ENCODE measurements at regions not wholly inside any gene's neighbourhood (a gene's known extent, or its start where the extent isn't known, plus 50 kb on each side); places are given as distances from the start of the nearest gene placed in this dataset.

DNA sequence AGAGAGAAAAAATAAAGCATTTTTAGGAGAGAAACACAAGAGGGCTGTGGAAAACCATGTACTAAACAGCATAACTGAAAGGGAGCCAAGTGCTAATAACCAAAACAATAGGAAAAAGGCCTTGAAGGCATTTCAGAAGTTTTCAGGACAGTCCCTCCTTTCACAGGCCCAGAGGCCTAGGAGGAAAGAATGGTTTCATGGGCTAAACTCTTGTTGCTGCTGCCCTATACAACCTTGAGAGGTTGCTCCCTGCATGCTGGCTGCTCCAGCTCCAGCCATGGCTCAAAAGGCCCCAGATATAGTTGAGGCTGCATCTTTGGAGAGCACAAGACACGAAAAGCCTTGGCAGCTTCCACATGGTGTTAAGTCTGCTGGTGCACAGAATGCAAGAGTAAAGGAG is 267.4 kb upstream of the LRP1B start:
- peaks cover 2 to 18% (median 14%) of the 10 kb centered on the region in 7 donors for H3K9me3 Mint-ChIP-seq
- no peaks in the 10 kb centered on the region for H3K36me3 Mint-ChIP-seq
- Histone ChIP-seq H3K79me2 (ENCODE audit: insufficient read depth, low read length) (no peaks in the 10 kb centered on the region), H2AFZ (ENCODE audit: insufficient read depth, low read depth, low read length, poor library complexity, severe bottlenecking) (no peak overlapping the region), H3K4me2 (replicated peaks; ENCODE audit: extremely low read depth, low read length, poor library complexity, severe bottlenecking) (no peak overlapping the region), H3K4me1 (ENCODE audit: control insufficient read depth in 1 of 2, insufficient read depth in 2 of 2, low read length in 2 of 2) (no peaks in the 10 kb centered on the region), H3K9me3 (replicated peaks in 1 of 2; ENCODE audit: control insufficient read depth in 1 of 2, insufficient read depth in 1 of 2, low read length in 2 of 2) (peaks cover 25 to 26% of the 10 kb centered on the region in 2 donors), H4K20me1 (ENCODE audit: insufficient read depth, low read length) (no peaks in the 10 kb centered on the region), H3K4me3 (replicated peaks in 1 of 3; ENCODE audit: low read depth in 2 of 3, low read length in 3 of 3) (no peak overlapping the region), H3K9ac (ENCODE audit: insufficient read depth, low read length, poor library complexity, severe bottlenecking) (no peak overlapping the region), H3K27ac (ENCODE audit: low read depth in 1 of 2, low read length in 2 of 2) (no peak overlapping the region), H3K36me3 (replicated peaks in 1 of 2; ENCODE audit: control insufficient read depth in 1 of 2, insufficient read depth in 2 of 2, low read length in 2 of 2) (no peaks in the 10 kb centered on the region), H3K27me3 (ENCODE audit: control insufficient read depth in 2 of 2, insufficient read depth in 2 of 2, low read length in 2 of 2) (no peaks in the 10 kb centered on the region)
- TF ChIP-seq, protein P1, sequence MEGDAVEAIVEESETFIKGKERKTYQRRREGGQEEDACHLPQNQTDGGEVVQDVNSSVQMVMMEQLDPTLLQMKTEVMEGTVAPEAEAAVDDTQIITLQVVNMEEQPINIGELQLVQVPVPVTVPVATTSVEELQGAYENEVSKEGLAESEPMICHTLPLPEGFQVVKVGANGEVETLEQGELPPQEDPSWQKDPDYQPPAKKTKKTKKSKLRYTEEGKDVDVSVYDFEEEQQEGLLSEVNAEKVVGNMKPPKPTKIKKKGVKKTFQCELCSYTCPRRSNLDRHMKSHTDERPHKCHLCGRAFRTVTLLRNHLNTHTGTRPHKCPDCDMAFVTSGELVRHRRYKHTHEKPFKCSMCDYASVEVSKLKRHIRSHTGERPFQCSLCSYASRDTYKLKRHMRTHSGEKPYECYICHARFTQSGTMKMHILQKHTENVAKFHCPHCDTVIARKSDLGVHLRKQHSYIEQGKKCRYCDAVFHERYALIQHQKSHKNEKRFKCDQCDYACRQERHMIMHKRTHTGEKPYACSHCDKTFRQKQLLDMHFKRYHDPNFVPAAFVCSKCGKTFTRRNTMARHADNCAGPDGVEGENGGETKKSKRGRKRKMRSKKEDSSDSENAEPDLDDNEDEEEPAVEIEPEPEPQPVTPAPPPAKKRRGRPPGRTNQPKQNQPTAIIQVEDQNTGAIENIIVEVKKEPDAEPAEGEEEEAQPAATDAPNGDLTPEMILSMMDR (IDR thresholded peaks at IDR 0.05): no peak
- intact Hi-C loops (cut with micrococcal nuclease): no loop called here
- no peaks in the 10 kb centered on the region for H3K4me1 Mint-ChIP-seq
- peak overlapping the region in 1 of 7 donors; percentile 30 for H3K27ac Mint-ChIP-seq
- H3K27me3 Mint-ChIP-seq (ENCODE audit: low read depth in 3 of 3): no peaks in the 10 kb centered on the region
- no peak overlapping the region for H3K4me3 Mint-ChIP-seq
- 89% methylated on average over 1 of the region's 1 CpG for WGBS (ENCODE audit: insufficient coverage)
- no peak for DNase-seq

DNA sequence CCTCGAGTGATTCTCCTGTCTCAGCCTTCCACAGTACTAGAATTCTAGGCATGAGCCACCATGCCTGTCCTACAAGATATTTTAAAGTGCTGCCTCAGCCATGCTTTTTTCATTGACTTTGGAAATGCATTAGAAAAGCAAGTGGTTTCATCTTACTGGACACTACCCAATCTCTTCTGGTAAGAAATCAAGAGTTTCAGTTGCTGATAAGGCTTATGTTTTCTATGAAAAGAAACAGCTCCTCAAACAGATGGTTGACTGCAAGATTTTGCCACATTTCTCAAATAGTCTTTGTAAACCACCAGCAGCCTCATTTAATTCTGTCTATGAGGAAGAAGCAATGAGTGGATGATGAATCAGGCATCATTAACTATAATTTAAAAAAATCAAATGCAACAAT is 264.5 kb upstream of the LRP1B start:
- Mint-ChIP-seq H3K27me3 (ENCODE audit: low read depth in 3 of 3) (no peaks in the 10 kb centered on the region), H3K27ac (no peak overlapping the region), H3K9me3 (peaks cover 0 to 11% (median 9%) of the 10 kb centered on the region in 7 donors), H3K36me3 (no peaks in the 10 kb centered on the region), H3K4me3 (no peak overlapping the region), H3K4me1 (no peaks in the 10 kb centered on the region)
- Histone ChIP-seq H3K36me3 (replicated peaks in 1 of 2; ENCODE audit: control insufficient read depth in 1 of 2, insufficient read depth in 2 of 2, low read length in 2 of 2) (no peaks in the 10 kb centered on the region), H3K9ac (ENCODE audit: insufficient read depth, low read length, poor library complexity, severe bottlenecking) (no peak overlapping the region), H4K20me1 (ENCODE audit: insufficient read depth, low read length) (no peaks in the 10 kb centered on the region), H3K4me3 (replicated peaks in 1 of 3; ENCODE audit: low read depth in 2 of 3, low read length in 3 of 3) (no peak overlapping the region), H3K27ac (ENCODE audit: low read depth in 1 of 2, low read length in 2 of 2) (no peak overlapping the region), H3K4me2 (replicated peaks; ENCODE audit: extremely low read depth, low read length, poor library complexity, severe bottlenecking) (no peak overlapping the region), H2AFZ (ENCODE audit: insufficient read depth, low read depth, low read length, poor library complexity, severe bottlenecking) (no peak overlapping the region), H3K79me2 (ENCODE audit: insufficient read depth, low read length) (no peaks in the 10 kb centered on the region), H3K27me3 (ENCODE audit: control insufficient read depth in 2 of 2, insufficient read depth in 2 of 2, low read length in 2 of 2) (no peaks in the 10 kb centered on the region), H3K9me3 (replicated peaks in 1 of 2; ENCODE audit: control insufficient read depth in 1 of 2, insufficient read depth in 1 of 2, low read length in 2 of 2) (peaks cover 9 to 13% of the 10 kb centered on the region in 2 donors), H3K4me1 (ENCODE audit: control insufficient read depth in 1 of 2, insufficient read depth in 2 of 2, low read length in 2 of 2) (no peaks in the 10 kb centered on the region)
- DNase-seq: no peak
- intact Hi-C loops (cut with micrococcal nuclease): no loop called here
- no CpG with 5 or more reads among the region's 1 CpG for WGBS (ENCODE audit: insufficient coverage)
- TF ChIP-seq, protein P1 (IDR thresholded peaks at IDR 0.05): no peak
